OCI-LY1 (cell line): ENCODE measurements at regions not wholly inside any gene's neighbourhood (a gene's known extent, or its start where the extent isn't known, plus 50 kb on each side); places are given as distances from the start of the nearest gene placed in this dataset.

ENCODE experiments used
- H2AFZ ChIP-seq: fragments of 200-600 bp; sonication (generic), shearing (Covaris generic); 2 replicates; pipeline ENCODE4 v1.6.0; 2014; ENCODE audit warnings: antibody characterized with exemption, mild to moderate bottlenecking, low read length
- H3F3A ChIP-seq: fragments of 200-600 bp; sonication (generic), shearing (Covaris generic); 2 replicates; pipeline ENCODE4 v1.6.0; 2014; ENCODE audit warnings: mild to moderate bottlenecking, antibody characterized with exemption, low read length, moderate library complexity; ENCODE audit not compliant: insufficient read depth
- H3K27ac ChIP-seq: fragments of 200-600 bp; sonication (generic); 2 replicates; pipeline ENCODE4 v1.5.1; 2014; ENCODE audit warnings: low read length, mixed run types, mild to moderate bottlenecking, low read depth; ENCODE audit not compliant: poor library complexity, severe bottlenecking
- H3K27me3 ChIP-seq: fragments of 200-600 bp; sonication (generic); 2 replicates; pipeline ENCODE4 v1.6.0; 2014; ENCODE audit warnings: antibody characterized with exemption, mild to moderate bottlenecking, low read length, moderate library complexity; ENCODE audit not compliant: insufficient read depth
- H3K36me3 ChIP-seq: fragments of 200-600 bp; sonication (generic); 2 replicates; pipeline ENCODE4 v1.6.1; 2014; ENCODE audit warnings: mild to moderate bottlenecking, antibody characterized with exemption, low read length, moderate library complexity, mixed read lengths; ENCODE audit not compliant: insufficient read depth
- H3K4me1 ChIP-seq: fragments of 200-600 bp; sonication (generic); 2 replicates; pipeline ENCODE4 v1.5.1; 2014; ENCODE audit warnings: mild to moderate bottlenecking, low read length, moderate library complexity; ENCODE audit not compliant: insufficient read depth, severe bottlenecking
- H3K4me2 ChIP-seq: fragments of 200-600 bp; sonication (generic), shearing (Covaris generic); 2 replicates; pipeline ENCODE4 v1.6.1; 2014; ENCODE audit warnings: low read length
- H3K4me3 ChIP-seq: fragments of 200-600 bp; sonication (generic); 2 replicates; pipeline ENCODE4 v1.5.1; 2014; ENCODE audit warnings: low read length, low read depth, mild to moderate bottlenecking, mixed read lengths; ENCODE audit not compliant: poor library complexity, severe bottlenecking
- H3K79me2 ChIP-seq: fragments of 200-600 bp; shearing (Covaris generic); 2 replicates; pipeline ENCODE4 v1.6.1; 2016; ENCODE audit warnings: mixed run types, low read length, mixed read lengths; ENCODE audit not compliant: insufficient read depth
- H3K9ac ChIP-seq: fragments of 200-600 bp; sonication (generic), shearing (Covaris generic); 2 replicates; pipeline ENCODE4 v1.6.1; 2014; ENCODE audit warnings: mild to moderate bottlenecking, low read length, mixed read lengths
- H3K9me2 ChIP-seq: fragments of 200-600 bp; sonication (generic), shearing (Covaris generic); 2 replicates; pipeline ENCODE4 v1.6.1; 2014; ENCODE audit warnings: low read depth, mild to moderate bottlenecking, low read length, mixed read lengths
- H3K9me3 ChIP-seq: fragments of 200-600 bp; shearing (Covaris generic); 2 replicates; pipeline ENCODE4 v1.6.1; 2014; ENCODE audit warnings: low read length, mixed read lengths
- H4K20me1 ChIP-seq: fragments of 200-600 bp; sonication (generic), shearing (Covaris generic); 2 replicates; pipeline ENCODE4 v1.6.0; 2016; ENCODE audit warnings: mild to moderate bottlenecking, low read length; ENCODE audit not compliant: insufficient read depth
- CTCF ChIP-seq: fragments of 200-600 bp; sonication (generic), shearing (Covaris generic); IDR thresholded peaks from 2 replicates; pipeline ENCODE4 v1.5.1; 2017; ENCODE audit warnings: mild to moderate bottlenecking, antibody characterized with exemption, low read length, moderate library complexity, mixed read lengths
- EZH2 ChIP-seq: fragments of 200-600 bp; sonication (generic), shearing (Covaris generic); IDR thresholded peaks from 2 replicates; pipeline ENCODE4 v1.8.0; 2017; ENCODE audit warnings: borderline replicate concordance, mixed run types, mild to moderate bottlenecking, antibody characterized with exemption, low read length, moderate library complexity, mixed read lengths

- H3K4me2 ChIP-seq = no peak overlapping the region
- H3K27me3 ChIP-seq = no peaks in the 10 kb centered on the region
- peak; percentile 65 for TF ChIP-seq CTCF
- TF ChIP-seq EZH2 = no peak
Measured at GRCh38 chr18:27750014-27750413, 426.9 kb downstream of the CDH2 start.

GRCh38 chr18:27749194-27749593 is 427.7 kb downstream of the CDH2 start:
- Histone ChIP-seq H3K9me3 (no peaks in the 10 kb centered on the region), H3K27ac (no peak overlapping the region), H3K79me2 (no peaks in the 10 kb centered on the region), H3F3A (no peaks in the 10 kb centered on the region), H3K4me2 (no peak overlapping the region), H4K20me1 (no peaks in the 10 kb centered on the region), H3K4me3 (no peak overlapping the region), H2AFZ (no peak overlapping the region), H3K9me2 (no peaks in the 10 kb centered on the region), H3K27me3 (no peaks in the 10 kb centered on the region), H3K36me3 (no peaks in the 10 kb centered on the region), H3K4me1 (no peaks in the 10 kb centered on the region), H3K9ac (no peak overlapping the region)
- TF ChIP-seq EZH2 (no peak), CTCF (no peak)

More at GRCh38 chr18:27750014-27750413, 426.9 kb downstream of the CDH2 start:
- H3K4me1 ChIP-seq = no peaks in the 10 kb centered on the region
- H3K4me3 ChIP-seq = no peak overlapping the region
- H3K36me3 ChIP-seq = no peaks in the 10 kb centered on the region
- no peak overlapping the region for H2AFZ ChIP-seq
- H3F3A ChIP-seq = no peaks in the 10 kb centered on the region
- H3K9ac ChIP-seq = no peak overlapping the region
- H3K9me2 ChIP-seq = no peaks in the 10 kb centered on the region
- H3K27ac ChIP-seq = no peak overlapping the region
- H4K20me1 ChIP-seq = no peaks in the 10 kb centered on the region
- no peaks in the 10 kb centered on the region for H3K9me3 ChIP-seq
- no peaks in the 10 kb centered on the region for H3K79me2 ChIP-seq

- Histone ChIP-seq H3F3A (no peaks in the 10 kb centered on the region), H2AFZ (no peak overlapping the region), H3K36me3 (no peaks in the 10 kb centered on the region), H3K9me2 (no peaks in the 10 kb centered on the region), H3K27ac (no peak overlapping the region), H3K79me2 (no peaks in the 10 kb centered on the region), H3K9me3 (no peaks in the 10 kb centered on the region), H3K4me3 (no peak overlapping the region), H3K27me3 (no peaks in the 10 kb centered on the region), H3K4me2 (no peak overlapping the region), H3K4me1 (no peaks in the 10 kb centered on the region), H4K20me1 (no peaks in the 10 kb centered on the region), H3K9ac (no peak overlapping the region)
- TF ChIP-seq CTCF (no peak), EZH2 (no peak)
Measured at GRCh38 chr18:27746241-27746640, 430.7 kb downstream of the CDH2 start.
